Activated T-cell treated with anti-CD3 and anti-CD28 coated beads, Interleukin-2, amount 50 U/mL, for 48 hours (primary cell): ENCODE measurements at regions not wholly inside any gene's neighbourhood (a gene's known extent, or its start where the extent isn't known, plus 50 kb on each side); places are given as distances from the start of the nearest gene placed in this dataset.

Experiments used
- DNase-seq, 2 experiments: peaks; one replicate each; pipeline ENCODE4 v3.0.0-alpha.2; 2020

DNA sequence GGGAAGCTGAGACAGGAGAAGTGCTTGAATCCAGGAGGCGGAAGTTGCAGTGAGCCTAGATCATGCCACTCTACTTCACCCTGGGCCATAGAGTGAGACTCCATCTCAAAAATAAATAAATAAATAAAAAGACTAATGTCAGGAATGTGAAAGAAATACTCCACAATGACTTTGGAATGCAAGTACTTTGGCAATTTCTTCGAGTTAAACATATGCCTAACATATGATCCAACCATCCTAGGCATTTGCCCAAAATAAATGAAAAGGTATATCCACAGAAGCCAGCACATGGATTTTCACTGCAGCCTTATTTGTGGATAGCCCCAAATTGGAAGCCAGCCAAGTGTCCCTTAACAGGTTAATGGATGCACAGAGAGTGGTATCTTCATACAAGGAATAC, 357.9 kb upstream of the TMEM132C start:
- no peak for DNase-seq

DNA sequence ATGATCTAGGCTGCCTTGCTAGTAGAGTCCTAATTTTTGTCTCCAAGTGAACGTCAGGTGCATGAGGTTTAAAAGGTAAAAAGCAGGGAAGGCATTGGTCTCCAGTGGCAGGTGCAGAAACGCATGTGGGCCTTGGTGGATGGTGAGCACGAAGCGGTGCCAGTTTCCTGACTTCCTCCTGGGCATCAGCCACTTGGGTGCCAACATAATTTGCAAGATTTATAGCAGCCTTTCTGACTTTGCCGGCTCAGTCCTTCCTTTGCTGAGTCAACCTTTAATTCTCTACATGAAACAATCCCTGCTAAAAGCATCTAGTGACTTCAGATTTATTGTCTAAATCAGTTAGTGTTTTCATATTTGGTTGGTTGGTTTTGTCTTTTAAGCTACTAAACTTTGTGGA, 355.7 kb upstream of the TMEM132C start:
- DNase-seq = no peak

DNA sequence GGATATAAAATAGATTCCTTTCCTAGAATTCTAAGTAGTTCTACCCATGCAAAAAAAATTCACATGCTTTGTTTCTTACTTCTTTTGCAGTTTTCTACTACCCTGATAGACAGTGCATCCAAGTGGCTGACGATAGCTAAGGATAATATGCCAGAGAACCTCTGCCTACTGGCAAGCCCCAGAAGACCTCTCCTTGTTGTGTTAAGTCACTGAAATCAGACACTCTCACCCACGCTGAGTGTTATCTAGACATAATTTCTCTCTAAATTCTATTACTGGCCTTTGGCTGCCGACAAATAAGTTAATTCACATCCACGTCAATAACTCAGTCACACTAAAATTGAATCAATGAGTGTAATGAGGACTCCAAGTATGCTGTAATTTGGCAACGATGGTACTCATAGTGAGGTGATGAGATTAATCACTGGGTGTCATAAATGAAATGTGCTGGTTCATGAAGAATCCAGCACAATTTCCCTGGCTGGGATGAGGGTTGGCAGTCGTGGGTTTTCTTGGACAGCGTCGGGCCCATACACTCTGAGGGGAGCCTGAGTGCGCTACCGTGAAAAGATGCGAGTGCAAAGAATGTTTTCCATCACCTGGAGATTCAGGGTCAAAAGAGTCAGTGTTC, 354.8 kb upstream of the TMEM132C start:
- DNase-seq = no peak

DNA sequence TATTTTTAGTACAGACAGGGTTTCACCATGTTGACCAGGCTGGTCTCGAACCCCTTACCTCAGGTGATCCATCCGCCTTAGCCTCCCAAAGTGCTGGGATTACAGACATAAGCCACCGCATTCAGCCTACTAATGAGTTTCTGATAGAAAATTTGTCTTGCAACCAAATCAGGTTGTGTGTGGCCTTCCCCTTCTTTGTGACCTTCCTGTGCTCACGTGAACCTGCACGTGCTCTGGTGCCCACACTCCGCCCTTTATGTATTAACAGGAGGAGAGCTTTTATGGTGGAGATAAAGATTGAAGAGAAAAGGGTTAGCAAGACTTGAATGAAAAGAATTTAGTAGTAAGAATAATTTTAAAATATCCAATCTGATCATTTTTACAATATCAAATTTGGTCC, 343.5 kb upstream of the TMEM132C start:
- DNase-seq = no peak

DNA sequence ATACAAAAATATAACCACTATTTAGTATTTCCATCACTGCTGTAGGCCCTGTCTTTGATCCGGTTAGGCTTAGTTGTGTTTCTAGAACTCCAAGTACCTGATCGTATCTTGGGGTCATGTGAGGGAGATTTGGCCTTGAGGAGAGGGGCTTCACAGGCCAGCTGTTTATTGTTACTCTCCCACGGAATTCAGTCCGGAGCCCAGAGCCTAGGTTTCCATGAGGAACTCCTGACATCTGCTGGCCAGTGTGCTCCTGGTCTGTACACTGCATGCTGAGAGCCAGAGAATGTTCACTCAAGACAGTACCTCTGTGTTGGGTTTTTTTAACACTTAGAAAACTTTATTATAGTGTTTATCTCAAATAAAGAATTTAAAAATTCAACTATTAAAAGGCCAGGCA, 341.0 kb upstream of the TMEM132C start:
- no peak for DNase-seq

DNA sequence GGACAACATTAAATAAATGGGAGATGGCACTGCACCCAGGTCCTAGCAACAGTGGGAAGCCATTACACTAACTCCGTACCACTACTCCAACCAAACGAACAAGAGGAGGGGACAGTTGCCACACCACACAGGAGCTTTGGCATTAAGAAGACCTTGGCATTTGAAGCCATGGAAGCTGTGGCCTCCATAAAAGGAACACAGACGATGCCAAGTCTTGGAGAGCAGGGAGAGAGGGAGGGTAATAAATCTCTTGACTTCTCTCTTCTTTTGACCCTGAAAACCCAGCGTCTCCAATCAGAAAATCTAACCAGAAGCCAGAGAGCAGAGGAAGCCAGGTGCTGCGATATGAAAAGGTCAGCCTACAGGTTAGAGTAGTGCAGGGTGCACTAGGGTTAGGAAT, 338.8 kb upstream of the TMEM132C start:
- no peak for DNase-seq

DNA sequence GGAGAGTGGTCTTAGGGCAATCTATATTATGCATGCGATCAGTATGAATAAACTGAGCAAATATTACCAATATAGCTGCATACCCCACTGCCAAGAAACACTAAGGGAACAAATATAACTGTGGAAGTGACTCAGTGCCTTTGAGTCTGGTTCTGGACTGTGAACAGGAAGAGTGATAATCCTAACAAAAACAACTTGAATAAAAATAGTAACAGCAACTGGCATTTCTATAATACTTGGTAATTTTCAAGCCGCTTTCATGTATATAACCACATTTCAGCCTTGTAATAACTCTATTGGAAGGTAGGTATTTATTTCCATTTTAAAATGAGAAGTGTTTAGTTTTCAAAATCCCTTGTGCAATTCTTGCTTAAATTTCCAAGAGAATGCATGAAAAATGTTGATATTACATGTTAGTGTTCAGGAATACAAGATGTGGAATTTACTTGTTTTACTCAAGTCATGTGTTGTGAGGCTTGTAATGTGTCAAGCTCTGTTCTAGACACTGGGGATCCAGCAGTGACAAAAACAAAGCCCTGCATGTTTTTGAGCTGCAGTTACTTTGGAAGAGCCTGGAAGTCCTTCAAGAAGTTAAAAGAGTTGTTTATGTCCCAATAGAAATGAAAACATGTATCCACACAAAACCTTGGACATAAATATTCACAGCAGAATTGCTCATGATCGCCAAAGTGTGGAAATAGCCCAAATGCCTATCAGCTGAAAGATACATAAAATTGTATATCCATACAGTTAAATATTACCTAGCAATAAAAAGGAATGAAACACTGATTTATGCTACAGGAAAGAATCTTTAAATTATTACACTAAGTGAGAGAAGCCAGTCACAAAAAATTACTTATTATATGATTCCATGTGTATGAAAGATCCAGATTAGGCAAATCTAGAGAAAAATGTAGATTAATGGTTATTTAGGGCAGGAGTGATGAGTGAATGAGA, 338.1 kb upstream of the TMEM132C start:
- DNase-seq = no peak

DNA sequence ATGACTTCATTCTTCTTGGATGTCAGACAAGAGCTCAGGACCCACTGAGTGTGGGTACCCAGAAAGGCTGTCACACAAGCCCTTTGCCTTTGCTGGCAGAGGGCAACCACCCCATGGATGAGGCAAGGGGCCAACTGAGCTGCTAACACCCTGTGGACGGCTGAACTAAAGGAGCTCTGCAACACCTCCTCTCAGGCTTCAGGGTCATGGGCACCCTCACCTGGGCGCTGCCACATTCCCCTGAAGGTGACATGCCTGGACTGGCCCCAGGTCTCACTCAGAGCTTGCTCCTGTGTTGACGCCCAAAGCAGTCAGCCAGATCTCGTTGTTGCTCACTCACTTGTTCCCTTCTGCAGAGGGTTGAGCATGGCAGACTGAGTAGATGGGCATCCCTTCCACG, 336.8 kb upstream of the TMEM132C start:
- DNase-seq = no peak

DNA sequence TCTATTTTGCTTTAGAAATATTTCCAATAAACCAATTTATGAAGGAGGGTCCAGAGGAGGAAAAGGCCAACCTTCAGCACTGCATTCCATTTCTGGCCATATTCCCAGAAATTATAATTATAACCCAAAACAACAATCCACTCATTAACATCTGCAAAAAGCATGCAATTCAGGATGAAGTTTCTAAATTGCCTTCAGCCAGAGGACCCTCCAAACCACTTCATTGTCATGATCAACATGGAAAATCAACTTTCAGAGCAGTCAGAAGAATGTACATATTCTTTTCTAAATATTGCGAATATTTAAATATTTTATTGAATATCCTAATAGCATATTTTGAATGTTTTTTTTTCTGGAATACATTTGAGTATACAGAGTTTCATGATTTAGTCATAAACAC, 332.6 kb upstream of the TMEM132C start:
- no peak for DNase-seq

DNA sequence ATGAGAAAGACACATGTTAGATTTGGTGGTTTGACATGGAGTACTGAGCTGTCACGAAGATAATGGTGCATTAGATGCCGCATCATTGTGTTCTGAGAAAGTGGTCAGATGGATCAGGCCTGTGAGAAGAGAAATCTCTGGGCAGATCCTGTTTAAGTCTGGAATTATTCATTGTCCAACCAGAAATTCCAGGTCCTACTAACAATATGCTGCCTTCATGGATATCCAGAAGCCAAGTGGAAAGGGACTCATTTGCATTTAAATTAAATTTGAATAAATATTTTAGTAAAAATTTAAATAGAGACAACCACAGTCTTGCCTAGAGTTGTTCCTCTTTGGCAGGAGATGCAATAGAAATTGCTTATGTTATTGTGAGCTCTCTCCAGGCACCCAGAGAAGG, 330.5 kb upstream of the TMEM132C start:
- DNase-seq = no peak

DNA sequence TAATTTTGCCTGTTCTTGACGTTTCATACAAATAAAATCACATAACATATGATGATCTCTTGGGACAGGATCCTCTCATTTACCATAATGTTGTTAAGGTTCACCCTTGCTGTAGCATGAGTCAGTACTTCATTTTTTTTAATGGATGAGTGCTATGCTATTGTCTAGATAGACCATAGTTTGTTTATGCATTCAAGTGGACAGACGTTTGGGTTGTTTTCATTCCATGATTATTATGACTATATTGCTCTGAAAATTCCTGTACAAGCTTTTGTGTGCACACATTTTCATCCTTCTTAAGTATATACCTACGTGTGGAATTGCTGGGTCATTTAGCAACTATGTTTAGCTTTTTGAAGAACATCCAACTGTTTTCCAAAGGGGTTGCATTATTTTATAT, 325.6 kb upstream of the TMEM132C start:
- no peak for DNase-seq

DNA sequence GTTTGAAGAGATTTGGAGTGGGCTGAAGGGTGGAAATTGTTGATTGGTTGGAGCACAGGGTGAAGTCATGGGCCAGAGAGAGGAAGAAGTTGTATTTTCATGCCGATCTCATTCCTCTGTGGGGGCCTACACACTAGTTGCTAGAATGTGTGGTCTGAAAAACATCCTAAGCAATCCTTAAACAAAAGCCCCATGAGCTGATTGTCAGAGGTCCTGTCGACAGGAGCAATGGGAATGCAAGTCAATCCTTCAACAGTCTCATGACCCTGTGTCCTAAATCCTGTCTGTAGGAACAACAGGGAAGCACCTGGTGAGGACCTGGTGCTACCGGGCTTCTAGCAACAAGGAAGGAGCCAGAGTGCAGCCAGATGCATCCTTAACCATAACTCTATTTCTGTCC, 324.0 kb upstream of the TMEM132C start:
- no peak for DNase-seq

DNA sequence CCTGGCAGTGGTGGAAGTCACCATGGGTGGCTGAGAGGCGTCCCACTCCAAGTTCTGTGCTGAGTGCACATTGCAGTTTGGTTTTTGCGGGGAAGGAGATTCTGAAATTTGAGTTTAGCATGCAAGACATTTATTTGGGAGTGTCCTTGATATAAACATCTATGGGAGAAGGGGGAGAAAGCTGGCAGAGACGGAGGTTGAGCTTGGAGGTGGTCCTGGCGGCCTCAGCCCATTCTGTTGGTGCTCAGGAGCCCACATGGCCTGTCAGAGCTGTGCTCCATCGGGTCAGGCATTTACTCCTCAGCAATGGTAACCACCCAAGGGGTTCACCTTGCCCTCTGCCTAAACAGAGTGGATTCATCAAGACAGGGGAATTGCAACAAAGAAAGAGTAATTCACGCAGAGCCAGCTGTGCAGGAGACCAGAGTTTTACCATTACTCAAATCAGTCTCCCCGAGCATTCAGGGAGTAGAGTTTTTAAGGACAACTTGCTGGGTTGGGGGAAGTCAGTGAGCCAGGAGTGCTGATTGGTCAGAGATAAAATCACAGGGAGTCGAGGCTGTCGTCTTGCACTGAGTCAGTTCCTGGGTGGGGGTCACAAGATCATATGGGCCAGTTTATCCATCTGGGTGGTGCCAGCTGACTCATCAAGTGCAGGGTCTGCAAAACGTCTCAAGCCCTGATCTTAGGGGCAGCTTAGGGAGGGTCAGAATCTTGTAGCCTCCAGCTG, 323.3 kb upstream of the TMEM132C start:
- DNase-seq = no peak

DNA sequence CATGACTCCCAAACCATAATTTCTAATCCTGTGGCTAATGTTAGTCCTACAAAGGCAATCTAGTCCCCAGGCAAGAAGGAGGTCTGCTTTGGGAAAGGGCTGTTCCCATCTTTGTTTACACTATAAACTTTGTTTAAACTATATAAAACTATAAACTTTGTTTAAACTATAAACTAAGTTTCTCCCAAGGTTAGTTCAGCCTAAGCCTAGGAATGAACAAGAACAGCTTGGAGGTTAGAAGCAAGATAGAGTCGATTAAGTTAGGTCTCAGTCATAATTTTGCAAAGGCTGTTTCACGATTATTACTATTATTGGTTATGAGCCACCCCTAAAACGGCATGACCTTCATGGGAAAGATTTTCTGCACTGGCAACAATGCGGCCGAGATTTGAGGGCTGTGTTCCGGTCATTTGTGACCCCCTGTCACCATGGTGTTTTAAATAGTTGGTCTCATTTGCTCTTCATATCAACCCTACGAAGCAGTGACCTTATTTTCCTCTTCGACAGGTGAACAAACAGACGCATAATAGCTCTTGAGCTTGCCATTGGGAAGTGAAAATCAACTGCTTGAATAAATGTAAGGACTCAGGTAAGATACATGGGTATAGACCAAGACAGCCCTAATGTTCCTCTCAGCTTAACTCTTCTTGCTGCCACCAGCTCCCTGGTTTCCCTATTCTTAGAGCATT, 322.6 kb upstream of the TMEM132C start:
- no peak for DNase-seq

DNA sequence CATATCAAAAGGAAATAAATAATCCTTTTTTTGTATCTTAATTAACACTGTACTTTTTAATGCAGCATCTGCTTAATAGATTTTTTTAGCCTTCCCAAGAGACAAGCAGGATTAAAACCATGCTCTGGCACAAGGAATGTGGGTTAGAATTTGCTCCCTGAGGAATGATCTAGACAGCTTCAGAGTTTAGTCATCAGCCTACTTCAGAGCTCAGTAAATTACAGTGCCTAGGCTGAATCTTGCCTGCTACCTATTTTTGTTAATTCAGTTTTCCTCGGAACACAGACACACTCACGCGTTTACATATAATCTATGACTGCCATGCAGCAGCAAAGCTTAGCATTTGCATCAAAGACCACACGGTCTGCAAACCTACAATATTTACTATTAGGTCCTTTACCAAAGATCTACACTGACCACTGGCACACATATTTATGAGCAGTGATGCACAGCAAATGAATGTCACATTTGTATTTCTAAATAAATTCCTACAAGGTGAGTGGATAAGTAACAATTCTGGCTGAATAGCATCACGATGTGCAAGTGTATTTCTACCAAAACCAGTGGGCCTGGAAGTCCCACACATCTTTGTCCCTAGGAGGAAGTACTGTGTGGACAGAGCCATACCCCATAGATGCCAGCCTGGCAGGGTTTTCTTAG, 309.8 kb upstream of the TMEM132C start:
- DNase-seq = no peak

DNA sequence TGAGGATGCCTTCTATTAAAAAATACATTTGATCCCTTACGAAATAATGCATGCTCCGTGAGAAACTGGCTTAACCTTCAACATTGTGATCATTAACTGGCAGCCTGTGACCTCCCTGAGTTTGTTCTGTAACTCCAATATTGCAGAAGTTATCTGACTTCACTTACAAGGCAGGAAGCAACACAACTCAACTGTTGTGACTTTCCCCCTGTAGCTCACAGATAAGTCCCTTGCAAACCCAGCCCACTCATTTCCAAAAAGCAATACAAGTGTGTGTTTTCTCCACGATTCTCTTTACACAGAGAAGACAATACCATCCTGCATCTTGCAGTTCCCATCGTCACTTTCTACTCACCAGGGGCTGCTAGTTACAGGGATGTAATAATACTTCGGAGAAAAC, 304.7 kb upstream of the TMEM132C start:
- no peak for DNase-seq

DNA sequence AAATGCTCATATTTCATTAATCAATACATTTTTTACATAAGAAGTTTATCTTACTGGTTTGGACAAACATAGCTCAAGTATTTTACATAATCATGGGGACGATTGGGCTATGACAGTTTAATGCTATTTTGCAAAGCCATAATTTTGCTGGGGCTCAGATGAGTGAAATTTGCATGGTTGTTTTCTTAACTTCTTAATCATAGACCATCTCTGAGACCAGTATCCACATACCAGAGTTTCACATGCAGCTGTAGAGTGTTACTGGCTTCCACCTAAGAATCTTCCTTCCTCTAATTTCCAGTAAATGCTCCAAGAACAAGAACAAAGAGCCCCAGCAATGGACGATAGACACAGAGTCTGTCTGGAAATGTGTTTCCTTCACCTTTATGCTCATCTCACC, 303.0 kb upstream of the TMEM132C start:
- DNase-seq = no peak

DNA sequence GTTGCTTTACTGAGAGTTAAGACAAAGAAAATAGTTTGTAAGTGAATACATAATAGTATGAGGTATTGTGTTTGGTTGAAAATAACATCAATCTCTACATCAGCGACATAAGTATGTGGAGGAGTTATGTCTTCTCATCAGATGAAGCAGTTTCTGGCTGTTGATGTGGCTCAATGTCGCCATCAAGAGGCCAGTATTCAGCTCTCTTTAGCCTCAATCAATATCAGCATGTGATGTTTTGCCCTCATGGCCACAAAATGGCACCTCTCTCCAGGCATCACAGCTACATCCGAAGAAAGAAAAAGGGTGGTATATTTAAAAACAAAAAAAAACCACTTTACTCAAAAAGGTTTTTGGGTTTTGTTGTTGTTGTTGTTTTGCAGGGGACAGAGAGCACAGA, 302.3 kb upstream of the TMEM132C start:
- DNase-seq = no peak

DNA sequence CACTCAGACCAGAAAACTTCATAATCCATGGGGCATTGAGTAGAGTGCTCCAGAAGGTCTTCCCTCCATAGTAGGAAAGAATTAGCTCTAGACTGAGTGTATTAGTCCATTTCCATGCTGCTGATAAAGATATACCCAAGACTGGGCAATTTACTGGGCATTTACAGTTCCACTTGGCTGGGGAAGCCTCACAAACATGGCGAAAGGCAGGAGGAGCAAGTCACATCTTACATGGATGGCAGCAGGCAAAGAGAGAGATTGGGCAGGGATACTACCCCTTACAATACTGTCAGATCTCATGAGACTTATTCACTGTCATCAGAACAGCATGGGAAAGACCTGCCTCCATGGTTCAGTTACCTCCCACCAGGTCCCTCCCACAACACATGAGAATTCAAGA, 300.6 kb upstream of the TMEM132C start:
- DNase-seq = no peak

DNA sequence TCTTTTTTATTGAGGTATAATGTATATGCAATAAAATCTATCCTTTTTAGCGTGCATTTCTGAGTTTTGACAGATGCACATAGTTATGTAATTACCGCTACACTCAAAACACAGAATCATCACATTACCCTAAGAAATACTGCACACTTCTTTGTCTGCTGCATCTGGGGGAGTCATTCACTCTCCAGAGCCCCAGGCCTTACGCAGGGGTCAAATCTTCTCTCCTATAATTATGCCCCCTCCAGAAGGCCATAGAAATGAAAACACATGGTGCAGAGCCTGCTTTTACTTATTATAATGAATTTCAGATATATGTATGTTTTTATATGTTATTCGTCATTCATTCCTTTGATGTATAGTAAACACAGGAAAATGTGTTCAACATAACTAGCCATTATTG, 296.5 kb upstream of the TMEM132C start:
- no peak for DNase-seq

DNA sequence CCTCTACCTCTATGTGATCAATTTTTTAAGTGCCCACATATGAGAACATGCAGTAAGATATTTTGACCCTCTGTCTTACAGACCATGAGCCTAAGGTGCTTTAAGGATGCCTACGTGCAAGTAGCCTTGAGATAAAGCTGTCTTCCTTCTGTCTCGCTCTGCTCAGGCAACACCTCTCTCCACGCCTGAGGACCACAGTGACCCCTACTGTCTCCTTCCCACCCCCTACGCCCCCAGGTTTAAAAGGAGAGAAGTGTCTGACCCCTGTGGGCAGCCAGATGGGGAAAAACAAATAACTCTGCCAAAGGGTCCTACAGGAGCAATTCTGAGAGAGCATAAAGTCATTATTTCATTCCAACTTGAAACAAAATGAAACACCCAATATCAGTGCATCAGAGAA, 286.4 kb upstream of the TMEM132C start:
- DNase-seq = no peak

DNA sequence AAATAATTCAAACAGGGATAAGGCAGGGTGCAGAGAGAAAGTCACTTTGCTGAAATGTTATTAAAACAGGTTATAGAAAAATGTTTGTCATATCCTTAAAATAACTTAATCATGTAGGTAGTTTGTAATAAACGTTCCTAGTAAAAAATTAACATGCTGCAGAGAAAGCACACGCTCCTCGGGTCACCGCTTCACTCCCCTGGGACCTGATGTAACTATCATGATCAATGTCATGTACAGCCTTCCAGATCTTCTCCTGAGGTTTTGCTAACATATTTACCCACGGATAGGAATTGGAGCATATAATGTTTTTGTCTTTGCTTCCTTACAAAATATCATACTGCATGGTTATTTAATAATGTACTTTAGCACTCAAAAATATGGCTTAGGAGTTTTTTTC, 285.1 kb upstream of the TMEM132C start:
- DNase-seq = no peak
